GM18907 (cell line): ENCODE measurements at regions not wholly inside any gene's neighbourhood (a gene's known extent, or its start where the extent isn't known, plus 50 kb on each side); places are given as distances from the start of the nearest gene placed in this dataset.

Experiments used
- ATAC-seq: cut with Tn5 transposase; IDR thresholded peaks from one replicate; pipeline ENCODE4 v1.9.1; 2021; ENCODE audit warnings: mild to moderate bottlenecking, moderate library complexity; ENCODE audit not compliant: unreplicated experiment

DNA sequence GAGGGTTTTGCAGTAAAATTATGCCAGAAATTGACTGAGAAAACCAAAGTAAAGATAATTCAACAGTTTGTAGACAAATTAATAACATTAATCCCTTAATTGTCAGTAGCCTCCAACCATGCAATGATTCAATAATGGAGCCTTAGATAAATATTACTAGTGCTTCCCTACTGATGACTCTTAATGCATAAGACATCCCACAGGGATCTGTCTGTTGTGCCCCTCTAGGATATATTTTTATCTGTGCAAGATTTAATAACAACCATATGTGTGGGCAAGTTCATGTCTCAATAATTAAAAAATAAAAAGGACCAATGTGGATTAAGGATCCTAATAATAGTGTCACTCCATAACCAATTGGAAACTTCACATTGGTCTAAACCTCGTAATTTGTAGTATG is 230.3 kb upstream of the TCF4 start:
- ATAC-seq: no peak

DNA sequence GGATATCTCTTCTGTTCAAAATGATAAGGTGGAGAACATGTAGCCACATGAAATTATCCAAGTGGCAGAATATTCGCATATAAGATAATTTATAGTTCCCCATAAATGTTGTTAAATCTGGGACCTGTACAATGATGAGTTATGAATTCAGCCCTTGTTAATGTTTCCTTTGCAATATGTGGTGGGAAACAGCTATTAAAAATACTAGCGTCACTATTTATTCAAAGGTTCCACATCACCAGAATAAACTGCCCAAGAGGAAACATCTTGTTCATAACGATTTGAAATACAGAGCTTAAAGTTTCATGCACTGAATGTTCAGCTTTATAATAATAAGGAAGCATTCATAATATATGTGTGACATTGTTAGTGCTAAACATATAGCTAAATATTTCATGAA is 223.9 kb upstream of the TCF4 start:
- ATAC-seq: no peak

DNA sequence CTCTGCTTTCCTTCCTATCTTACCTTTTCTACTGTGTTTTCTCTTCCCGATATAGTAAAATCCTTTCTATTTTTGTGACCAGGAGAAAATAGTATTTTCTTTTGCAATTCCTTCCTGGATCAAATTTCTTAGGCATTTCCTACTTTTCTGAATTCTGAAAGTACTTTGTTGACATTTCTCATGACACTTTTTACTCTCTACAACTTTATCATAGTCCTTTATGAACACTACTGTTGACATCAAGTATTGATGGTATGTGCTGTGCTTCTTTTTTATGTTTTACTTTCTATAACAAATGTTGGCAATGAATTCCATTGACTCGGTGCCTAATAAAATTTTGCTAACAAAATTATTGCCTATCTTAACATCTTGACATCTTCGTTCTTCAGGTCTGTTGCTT is 217.7 kb upstream of the TCF4 start:
- no peak for ATAC-seq

GRCh38 chr18:55795101-55795669 is 207.2 kb upstream of the TCF4 start:
- no peak for ATAC-seq

- no peak for ATAC-seq
Measured at GRCh38 chr18:55794288-55795052, 206.5 kb upstream of the TCF4 start.

GRCh38 chr18:55790296-55790695 is 202.3 kb upstream of the TCF4 start:
- ATAC-seq: no peak

DNA sequence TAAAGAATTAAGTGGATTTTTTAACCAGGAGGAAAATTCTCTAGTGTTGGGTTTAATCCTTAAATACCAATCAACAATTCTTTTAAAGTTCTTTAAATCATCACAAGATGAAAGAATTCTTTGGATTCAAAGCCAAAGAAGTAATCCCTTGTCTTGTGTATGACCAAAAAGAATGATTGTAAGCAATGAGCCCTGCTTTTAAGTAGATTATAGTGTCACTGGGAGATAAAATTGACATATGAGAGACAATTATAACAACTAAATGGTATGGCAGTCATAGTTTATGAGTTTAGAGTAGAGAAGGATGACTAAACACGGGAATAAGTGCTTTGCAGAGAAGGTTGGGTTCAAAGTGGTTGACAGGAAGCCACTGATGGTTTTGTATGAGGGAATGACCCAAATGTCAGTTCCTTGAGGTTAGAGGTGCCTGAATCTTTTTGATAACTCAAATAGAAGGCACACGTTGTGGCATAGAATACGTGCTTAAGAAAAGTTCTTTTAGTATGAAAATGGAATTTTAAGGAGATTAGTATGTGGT is 199.6 kb upstream of the TCF4 start:
- ATAC-seq: no peak

GRCh38 chr18:55786651-55787272 is 198.8 kb upstream of the TCF4 start:
- ATAC-seq: no peak

DNA sequence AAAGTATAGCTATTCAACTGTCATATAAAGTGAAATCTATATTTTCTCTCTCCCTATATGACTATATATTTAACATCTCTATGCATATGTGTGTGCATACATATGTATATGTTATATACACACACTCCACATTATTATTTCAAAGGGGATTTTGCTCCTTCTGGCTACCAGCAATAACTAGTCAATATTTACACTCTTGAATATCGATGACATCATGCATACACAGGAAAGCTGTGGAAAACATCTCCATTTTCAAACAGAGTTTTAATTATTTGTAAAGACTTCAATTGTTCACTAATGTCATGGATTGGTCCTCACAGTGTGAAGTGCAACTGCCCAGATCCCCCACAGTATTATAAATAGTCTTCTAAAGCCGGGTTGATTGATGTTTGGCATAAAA is 195.9 kb upstream of the TCF4 start:
- no peak for ATAC-seq

GRCh38 chr18:55781481-55781957 is 193.5 kb upstream of the TCF4 start:
- ATAC-seq: no peak

DNA sequence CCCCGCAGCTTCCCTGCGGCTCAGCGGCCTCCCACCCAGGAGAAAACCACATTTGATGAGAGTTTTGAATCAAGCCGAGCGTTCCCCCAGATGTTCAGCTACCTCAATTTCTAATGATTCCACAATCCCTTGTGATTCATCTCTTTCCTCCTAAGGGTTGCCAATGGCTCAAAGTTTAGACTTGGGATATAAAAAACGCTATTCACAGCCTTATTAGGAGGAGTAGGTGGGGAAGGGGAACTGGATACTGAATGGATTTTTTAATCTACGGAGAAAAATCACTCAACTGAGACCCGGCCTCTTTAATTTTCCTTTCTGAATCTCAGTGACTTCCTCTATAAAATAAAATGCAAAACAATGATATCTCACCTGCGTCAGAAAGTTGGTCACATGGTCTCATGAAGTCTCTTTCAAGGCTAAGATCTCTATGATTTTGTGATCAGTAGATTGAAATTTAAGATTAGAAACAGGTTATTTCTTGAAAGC is 192.6 kb upstream of the TCF4 start:
- no peak for ATAC-seq

DNA sequence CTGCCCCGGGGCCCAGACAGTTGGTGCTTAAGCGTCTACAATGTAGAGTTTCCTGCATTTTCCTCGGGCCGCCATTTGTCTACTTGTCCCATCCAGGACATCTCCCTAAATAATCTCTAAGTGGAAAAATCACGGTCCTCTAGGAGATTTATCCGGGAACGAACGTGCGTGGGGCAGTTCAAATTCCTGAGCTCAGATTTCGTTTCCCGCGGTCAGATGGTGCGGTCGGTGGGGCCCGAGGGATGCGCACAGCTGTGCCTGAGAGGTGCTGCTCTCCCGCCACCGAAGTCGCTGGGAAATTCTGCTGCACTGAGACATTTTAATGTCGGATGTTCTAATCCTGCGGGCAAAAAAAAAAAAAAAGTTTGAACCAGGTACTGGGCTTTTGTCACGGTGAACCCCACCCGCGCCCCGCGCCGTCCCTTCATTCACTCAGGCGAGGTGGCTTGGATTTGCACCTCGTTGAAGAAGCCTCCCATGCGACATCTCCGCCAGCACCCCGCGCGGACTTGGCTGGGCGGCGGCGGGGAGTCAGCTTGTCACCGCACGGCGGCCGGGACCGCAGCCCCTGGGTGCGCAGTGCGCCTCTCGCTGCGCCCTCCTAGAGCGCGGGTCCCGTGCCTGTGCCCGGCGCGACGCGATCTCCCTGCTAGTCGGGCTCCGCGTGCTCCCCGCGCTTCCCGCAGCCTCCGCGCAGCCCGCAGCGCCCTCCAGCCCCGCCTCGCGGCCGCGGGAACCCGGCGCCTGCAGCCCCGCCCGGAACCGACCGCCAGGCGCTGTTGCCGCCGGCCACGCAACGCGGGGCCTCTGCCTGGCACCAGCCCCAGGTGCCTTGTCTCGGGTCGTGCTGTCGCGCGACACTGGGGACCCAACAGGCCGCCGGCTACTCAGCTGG is 191.9 kb upstream of the TCF4 start:
- peak; percentile 54 for ATAC-seq

DNA sequence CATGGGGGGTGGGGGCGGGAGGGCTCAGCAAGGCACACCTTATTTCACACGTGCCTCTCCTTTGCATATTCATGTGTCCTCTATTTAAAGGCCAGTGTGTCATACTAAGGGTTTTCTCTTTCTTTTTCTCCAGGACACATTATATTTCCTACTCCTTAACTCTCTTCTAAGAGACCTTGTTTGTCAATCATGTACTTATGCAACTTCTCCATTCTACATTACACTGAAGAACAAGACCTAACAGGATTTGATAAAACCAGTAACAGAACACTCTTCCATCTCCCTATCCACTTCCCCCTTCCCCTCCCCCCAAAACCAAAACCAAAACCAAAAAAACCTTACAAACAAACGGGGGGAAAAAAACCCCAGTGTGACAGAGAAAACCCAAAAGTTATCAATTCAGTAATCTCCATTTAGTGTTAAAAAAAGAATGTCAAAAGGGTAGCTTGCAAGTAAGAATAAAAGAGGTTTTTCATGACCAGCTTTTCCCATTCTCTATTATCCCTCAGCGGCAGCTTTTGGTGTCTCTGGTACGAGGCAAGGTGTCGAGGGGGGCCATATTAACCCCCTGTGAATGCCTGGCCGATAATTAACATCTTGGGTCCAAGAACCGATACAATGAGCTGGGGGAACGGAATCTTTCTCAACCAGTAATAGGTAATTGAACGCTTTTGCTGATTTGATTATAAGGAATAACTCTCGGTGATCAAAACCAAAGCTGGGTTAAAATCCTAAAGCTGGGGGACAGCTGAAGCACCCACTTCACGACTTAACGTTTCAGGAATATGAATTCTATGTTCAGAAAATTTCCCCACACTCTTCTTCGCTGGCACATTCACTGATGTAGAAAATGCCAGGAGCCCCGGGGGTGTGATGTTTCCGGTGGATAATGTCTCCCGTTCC is 191.0 kb upstream of the TCF4 start:
- peak; percentile 49 for ATAC-seq

DNA sequence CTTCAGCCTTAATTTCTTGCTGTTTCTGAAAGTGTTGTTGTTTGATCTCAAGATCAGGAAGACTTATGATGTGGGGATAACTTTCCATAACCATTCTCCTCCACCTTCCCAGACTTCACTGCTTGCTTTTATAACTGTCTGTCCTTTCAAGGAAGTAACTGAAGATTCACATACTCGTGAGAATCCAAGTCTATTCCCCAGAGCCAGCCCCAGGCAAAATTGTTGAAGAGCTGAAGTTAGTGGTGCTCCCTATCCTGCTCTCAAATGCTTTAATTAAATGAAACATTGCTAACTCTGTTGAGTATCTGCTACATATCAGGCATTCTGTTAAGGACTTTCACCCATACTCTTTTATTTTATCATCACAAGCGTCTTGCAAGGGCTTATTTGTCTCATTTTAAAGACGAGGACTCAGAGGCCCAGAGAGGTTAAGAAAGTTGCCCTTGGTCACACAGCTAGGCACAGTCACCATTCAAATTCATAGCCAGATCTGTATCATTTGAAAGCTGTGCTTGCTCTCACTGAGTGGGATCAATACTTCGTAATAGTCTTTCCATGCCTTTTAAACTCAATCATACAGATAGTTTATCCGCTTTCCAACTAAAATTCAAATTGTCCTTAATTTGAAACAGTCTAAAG is 189.8 kb upstream of the TCF4 start:
- no peak for ATAC-seq

DNA sequence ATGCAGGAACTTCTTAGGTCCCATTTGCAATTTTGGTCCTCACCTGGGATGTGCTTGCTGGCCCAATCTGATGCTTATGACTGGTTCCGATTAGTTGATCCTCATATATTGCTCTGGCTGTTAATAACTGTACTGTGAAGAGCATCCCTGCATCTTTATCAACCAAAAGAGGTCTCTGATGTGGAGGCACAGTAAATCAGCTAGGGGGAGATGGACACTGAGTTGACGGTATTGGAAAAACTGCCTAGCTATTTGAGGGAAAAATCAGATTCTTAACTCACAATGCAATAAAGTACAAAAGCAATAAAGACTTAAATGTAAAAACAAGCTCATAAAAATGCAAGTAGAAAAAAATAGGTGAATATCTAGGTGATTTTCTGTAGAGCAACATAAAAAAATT is 188.0 kb upstream of the TCF4 start:
- no peak for ATAC-seq

- no peak for ATAC-seq
Measured at GRCh38 chr18:55774505-55774904, 186.5 kb upstream of the TCF4 start.

DNA sequence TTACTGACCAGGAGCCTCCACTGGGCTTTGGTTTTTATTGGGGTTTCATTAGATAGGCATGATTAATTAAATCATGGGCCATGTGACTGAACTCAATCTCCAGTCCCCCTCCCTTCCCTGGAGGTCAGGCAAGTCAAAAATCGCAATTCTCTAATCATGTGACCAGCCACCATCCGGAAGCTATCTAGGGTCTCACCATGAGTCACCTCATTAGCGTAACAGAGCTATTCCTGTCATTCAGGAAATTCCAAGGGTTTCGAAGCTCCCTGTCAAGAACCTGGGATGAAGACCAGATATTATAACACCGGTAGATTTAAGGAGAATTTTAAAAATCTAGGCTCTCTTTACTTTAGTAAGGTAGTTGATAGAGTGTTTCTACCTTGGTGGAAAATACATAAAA is 180.3 kb upstream of the TCF4 start:
- ATAC-seq: no peak

GRCh38 chr18:55764386-55764785 is 176.4 kb upstream of the TCF4 start:
- no peak for ATAC-seq

GRCh38 chr18:55763805-55764204 is 175.8 kb upstream of the TCF4 start:
- no peak for ATAC-seq
